ENCODE measurements at regions not wholly inside any gene's neighbourhood (a gene's known extent, or its start where the extent isn't known, plus 50 kb on each side); places are given as distances from the start of the nearest gene placed in this dataset.

DNA sequence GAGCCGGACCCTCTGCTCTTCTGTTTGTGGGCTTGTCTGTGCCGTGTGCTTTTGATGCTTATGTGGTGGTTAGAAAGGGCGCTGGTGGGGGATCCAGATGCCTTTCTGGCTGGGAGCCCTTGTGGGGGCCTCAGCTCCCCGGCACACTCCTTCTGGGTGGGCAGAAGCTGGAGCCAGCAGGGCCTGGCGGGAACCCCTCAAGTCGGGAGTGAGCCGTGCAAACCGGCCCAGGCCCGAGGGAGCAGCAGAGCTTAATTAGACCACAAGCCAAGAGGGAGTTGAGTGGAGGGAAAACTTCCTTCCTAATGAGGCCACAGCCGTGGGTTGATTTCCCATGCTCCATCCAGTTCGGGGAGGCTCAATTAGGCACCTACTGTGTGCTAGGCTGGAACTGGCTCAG is 76.0 kb upstream of the RNU6ATAC start:
- ChIA-PET CTCF (no interaction called here), POLR2A (no interaction called here)
- TF ChIP-seq, protein P1, sequence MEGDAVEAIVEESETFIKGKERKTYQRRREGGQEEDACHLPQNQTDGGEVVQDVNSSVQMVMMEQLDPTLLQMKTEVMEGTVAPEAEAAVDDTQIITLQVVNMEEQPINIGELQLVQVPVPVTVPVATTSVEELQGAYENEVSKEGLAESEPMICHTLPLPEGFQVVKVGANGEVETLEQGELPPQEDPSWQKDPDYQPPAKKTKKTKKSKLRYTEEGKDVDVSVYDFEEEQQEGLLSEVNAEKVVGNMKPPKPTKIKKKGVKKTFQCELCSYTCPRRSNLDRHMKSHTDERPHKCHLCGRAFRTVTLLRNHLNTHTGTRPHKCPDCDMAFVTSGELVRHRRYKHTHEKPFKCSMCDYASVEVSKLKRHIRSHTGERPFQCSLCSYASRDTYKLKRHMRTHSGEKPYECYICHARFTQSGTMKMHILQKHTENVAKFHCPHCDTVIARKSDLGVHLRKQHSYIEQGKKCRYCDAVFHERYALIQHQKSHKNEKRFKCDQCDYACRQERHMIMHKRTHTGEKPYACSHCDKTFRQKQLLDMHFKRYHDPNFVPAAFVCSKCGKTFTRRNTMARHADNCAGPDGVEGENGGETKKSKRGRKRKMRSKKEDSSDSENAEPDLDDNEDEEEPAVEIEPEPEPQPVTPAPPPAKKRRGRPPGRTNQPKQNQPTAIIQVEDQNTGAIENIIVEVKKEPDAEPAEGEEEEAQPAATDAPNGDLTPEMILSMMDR (IDR thresholded peaks at IDR 0.05; ENCODE audit: control extremely low read depth, extremely low read depth, low read depth, missing control alignments): no peak
- no peak for DNase-seq (ENCODE audit: extremely low spot score)

DNA sequence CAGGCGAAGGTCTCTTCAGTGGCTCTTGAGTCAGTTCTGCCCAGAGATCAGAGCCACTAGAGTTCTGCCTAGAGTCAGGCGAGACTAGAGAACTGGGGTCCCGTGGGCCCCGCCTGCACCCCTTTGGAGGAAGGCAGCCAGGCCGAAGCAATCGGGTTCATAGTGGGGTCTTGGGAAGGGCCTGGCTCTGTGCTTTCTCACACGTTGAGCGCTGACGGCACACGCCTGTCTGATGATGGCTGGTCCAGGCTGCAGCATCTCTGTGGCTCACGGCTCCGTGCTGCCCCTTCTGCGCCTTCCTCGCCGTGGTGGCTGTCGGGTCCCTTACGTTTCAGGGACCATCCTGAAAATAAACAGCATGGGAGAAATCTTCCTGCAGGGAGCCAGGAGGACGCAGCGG is 78.3 kb upstream of the RNU6ATAC start:
- no peak for DNase-seq (ENCODE audit: extremely low spot score)
- ChIA-PET POLR2A (no interaction called here), CTCF (no interaction called here)
- TF ChIP-seq, protein P1 (IDR thresholded peaks at IDR 0.05; ENCODE audit: control extremely low read depth, extremely low read depth, low read depth, missing control alignments): no peak

DNA sequence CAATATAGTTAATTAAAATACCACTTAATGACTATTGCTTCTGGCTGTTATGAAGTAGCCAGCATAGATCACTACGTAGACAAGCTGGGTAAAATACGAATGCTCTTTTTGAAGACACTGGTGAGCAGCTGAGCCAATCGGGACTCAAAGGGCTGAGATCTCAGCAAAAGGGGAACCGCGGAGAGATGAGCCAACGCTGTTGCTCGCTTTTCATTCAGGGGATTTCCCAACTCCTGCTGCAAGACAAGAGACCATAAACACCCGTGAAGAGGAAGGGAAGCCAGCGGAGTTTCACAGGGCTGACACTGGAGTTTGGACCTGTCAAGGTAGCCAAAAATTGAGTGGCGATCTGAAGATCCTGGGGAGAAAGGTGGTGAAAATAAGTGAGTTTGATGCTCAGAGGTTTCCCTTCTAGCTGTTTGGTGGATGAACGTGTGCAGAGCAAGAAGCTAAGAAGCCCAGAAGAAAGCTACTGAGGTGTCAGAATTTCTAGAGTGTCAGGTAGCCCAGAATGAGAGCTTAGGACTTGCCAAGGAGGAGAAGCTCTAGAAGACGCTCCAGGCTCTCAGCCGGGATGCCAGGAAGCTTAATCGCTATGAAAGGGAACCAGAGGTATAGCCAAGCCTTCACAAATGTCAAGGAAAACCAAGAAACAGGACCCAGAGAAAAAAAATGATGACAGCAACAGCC is 79.6 kb upstream of the RNU6ATAC start:
- ChIA-PET CTCF (interaction anchor here (0.8 to 1.3 kb wide), 2 partner anchors 23 to 25 kb away, joined by 3 read pairs; no protein-coding TSS in a partner anchor), POLR2A (no interaction called here)
- TF ChIP-seq, protein P1 (IDR thresholded peaks at IDR 0.05; ENCODE audit: control extremely low read depth, extremely low read depth, low read depth, missing control alignments): no peak
- peak; percentile 87 for DNase-seq (ENCODE audit: extremely low spot score)

DNA sequence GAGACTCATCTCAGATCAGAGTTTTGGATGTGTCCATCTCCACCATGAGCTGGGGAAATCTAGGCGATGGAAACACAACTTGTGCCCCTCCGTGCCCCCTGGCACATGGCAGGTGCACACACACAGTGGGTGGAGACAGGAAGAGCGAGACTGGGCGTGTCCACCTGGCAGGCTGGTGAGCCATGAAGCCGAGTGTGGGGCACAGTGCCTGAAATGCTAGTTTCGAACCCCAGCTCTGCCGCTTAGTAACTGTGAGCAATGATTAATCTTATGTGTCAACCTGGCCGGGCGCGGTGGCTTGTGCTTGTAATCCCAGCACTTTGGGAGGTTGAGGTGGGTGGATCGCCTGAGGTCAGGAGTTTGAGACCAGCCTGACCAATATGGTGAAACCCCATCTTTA is 80.8 kb upstream of the RNU6ATAC start:
- no peak for DNase-seq (ENCODE audit: extremely low spot score)
- CTCF ChIA-PET: no interaction called here
- POLR2A ChIA-PET: no interaction called here
- TF ChIP-seq, protein P1 (IDR thresholded peaks at IDR 0.05; ENCODE audit: control extremely low read depth, extremely low read depth, low read depth, missing control alignments): no peak

DNA sequence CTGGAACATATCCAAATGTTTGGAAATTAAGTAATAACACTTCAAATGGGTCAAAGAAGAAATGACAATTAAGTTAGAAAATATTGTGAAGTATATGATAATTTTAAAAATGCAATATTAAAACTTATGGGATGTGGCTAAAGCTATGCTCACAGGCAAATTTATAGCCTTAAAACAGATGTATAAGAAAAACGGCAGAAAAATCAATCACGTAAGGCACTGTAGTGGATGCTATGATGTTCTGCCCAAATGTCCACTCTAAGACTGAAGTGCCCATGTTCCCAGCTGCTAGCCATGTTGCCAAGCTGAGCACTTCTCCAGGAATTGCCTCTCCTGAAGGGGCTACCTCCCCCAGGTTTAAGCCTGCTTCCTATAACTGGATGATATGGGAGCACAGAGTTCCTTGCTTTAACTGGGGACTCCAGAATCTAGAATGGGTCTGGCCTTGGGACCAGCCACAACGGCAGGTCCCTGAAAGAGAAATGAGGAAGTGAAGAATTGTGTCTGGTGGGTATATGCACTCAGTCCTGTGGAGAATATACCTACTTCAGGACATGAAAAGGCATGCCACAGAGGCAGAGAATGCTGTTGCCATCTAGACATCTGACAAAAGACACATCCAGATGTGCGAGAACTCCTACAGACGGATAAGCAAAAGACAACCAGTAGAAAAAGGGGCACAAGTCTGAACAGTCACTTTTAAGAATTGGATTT is 78.2 kb upstream of the RXRA start:
- ChIA-PET CTCF (interaction anchor here (0.9 kb wide), 1 partner anchor 76 kb away, joined by 3 read pairs; no protein-coding TSS in a partner anchor), POLR2A (no interaction called here)
- TF ChIP-seq, protein P1 (IDR thresholded peaks at IDR 0.05; ENCODE audit: control extremely low read depth, extremely low read depth, low read depth, missing control alignments): no peak
- no peak for DNase-seq (ENCODE audit: extremely low spot score)

DNA sequence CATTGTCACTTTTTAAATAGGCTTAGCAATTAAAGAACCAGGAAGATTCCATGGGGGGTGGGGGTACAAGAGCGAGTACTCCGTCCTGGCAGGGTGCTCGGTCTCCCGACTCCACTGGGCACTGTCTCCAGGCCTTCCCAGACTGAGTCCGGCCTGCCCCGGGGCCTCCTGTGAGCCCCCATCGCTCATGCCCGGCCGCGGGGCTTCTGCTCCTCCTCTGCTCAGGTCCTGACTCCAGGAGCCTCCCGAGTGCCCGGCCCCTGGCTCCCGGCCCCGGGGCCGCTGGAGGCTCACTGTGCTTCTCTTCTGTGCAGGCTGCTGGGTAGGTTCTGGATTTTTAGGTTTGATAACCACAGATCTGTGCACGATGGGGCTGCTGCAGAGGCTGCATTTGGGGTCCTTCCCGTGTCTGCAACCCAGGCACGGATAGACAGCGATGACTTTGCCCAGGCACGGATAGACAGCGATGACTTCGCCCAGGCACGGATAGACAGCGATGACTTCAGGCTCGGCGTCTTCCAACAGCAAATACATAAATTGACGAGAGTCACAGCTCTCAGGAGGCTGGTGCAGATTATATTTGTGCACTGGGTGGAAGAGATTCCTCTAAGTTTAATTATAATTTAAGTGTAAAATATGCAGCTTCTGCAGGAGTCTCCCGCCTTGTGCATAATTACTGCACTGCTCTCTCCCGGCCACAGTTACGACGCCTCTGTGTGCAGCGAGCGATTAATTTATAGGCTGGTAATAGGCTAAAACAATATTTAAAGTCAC is 74.8 kb upstream of the RXRA start:
- no peak for DNase-seq (ENCODE audit: extremely low spot score)
- TF ChIP-seq, protein P1 (IDR thresholded peaks at IDR 0.05; ENCODE audit: control extremely low read depth, extremely low read depth, low read depth, missing control alignments): no peak
- ChIA-PET CTCF (no interaction called here), POLR2A (no interaction called here)

Measured in GM10248 (cell line).